ENCODE measurements at regions not wholly inside any gene's neighbourhood (a gene's known extent, or its start where the extent isn't known, plus 50 kb on each side); places are given as distances from the start of the nearest gene placed in this dataset.

GRCh38 chr5:74221413-74221812 is 419.1 kb downstream of the ENC1 start:
- BruUV-seq (replicated peaks): no TSS peak
- Histone ChIP-seq H3K4me3 (replicated peaks in 1 of 3; ENCODE audit: insufficient read depth in 1 of 3, low read depth in 1 of 3, low read length in 3 of 3) (no peak overlapping the region), H3K4me1 (ENCODE audit: control insufficient read depth, extremely low read depth, insufficient read depth, low read length) (no peaks in the 10 kb centered on the region), H3K9ac (replicated peaks; ENCODE audit: extremely low read depth, insufficient read depth, low read length) (no peak overlapping the region), H3K27ac (ENCODE audit: insufficient read depth, low read depth, low read length) (no peak overlapping the region), H3K4me2 (ENCODE audit: insufficient read depth, low read length) (no peak overlapping the region), H3K27me3 (ENCODE audit: control insufficient read depth in 2 of 2, insufficient read depth in 2 of 2, low read length in 2 of 2) (peaks cover 3 to 7% of the 10 kb centered on the region in 2 experiments), H3K36me3 (ENCODE audit: control insufficient read depth in 2 of 2, extremely low read depth in 1 of 2, insufficient read depth in 2 of 2, low read length in 2 of 2) (no peaks in the 10 kb centered on the region), H4K20me1 (replicated peaks; ENCODE audit: control insufficient read depth, extremely low read depth, insufficient read depth, low read length) (no peaks in the 10 kb centered on the region), H3K9me3 (replicated peaks; ENCODE audit: control insufficient read depth, insufficient read depth, low read length) (no peaks in the 10 kb centered on the region), H3K79me2 (ENCODE audit: control insufficient read depth, insufficient read depth, low read length) (no peaks in the 10 kb centered on the region), H3K9me1 (replicated peaks; ENCODE audit: control insufficient read depth, extremely low read depth, insufficient read depth, low read length) (no peaks in the 10 kb centered on the region), H2AFZ (ENCODE audit: low read depth, low read length) (no peak overlapping the region)
- no peak for FAIRE-seq
- intact Hi-C loops (cut with micrococcal nuclease): no loop called here
- ChIA-PET POLR2A (no interaction called here), CTCF (interaction anchor here (0.7 to 1.4 kb wide), 2 partner anchors 94 to 702 kb away, joined by 3 read pairs; no protein-coding TSS in a partner anchor)
- DNase-seq (ENCODE audit: low read depth, low spot score): no peak
- dilution Hi-C loops (cut with MboI; ENCODE audit: extremely low pct_ligation_motif_present, low sequenced_read_pairs): no loop called here
- TF ChIP-seq CTCF (IDR thresholded peaks at IDR 0.05; ENCODE audit: extremely low read depth in 1 of 2, insufficient read depth in 1 of 2, low read depth in 1 of 2, low read length in 2 of 2) (no peak), POLR2AphosphoS5 (IDR thresholded peaks at IDR 0.05; ENCODE audit: insufficient read depth, low read depth, low read length) (no peak), MYC (IDR thresholded peaks at IDR 0.05; ENCODE audit: low read depth, low read length) (no peak), POLR2A (IDR thresholded peaks at IDR 0.05; ENCODE audit: low read depth, low read length) (no peak), EZH2 (IDR thresholded peaks at IDR 0.05; ENCODE audit: borderline replicate concordance, low read depth, low read length, severe bottlenecking) (no peak), MAX (IDR thresholded peaks at IDR 0.05; ENCODE audit: insufficient read depth, insufficient read length) (no peak), FOS (IDR thresholded peaks at IDR 0.05; ENCODE audit: borderline replicate concordance, insufficient read depth, low read length) (no peak), JUN (IDR thresholded peaks at IDR 0.05; ENCODE audit: borderline replicate concordance, insufficient read depth, insufficient read length, low read depth) (no peak), GATA2 (IDR thresholded peaks at IDR 0.05; ENCODE audit: insufficient read depth, insufficient read length, low read depth, low read length) (no peak)

All from endothelial cell of umbilical vein (primary cell).